SK-N-DZ (cell line): ENCODE measurements at regions not wholly inside any gene's neighbourhood (a gene's known extent, or its start where the extent isn't known, plus 50 kb on each side); places are given as distances from the start of the nearest gene placed in this dataset.

Experiments used
- DNase-seq: peaks from one replicate; pipeline ENCODE4 v3.0.0-alpha.2; 2015; ENCODE audit warnings: low spot score

GRCh38 chr10:55378196-55378595 lies 577.2 kb upstream of the PCDH15 start:
- no peak for DNase-seq

DNA sequence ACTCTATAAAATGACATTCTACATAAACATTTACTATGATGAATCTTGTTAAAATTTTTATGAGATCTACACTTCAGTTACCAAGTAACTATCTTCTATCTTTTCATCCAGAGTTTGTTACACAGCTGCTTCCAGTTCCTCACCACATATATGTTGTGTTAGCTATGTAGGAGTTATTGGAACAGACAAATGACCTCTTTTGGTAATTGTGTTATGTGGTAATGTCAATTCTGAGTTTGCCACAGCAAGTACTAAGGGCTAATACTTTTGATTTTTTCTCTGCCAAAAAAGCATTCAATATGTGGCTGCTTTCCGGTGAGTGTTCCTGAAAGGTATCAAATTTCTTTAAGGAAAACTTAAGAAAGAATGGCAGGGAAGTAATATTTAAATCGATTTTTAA lies 573.9 kb upstream of the PCDH15 start:
- DNase-seq, result peak; percentile 13

- DNase-seq, result no peak
Observed at GRCh38 chr10:55374060-55374459, 573.0 kb upstream of the PCDH15 start.

- DNase-seq, result peak; percentile 75
Observed at GRCh38 chr10:55369670-55370420, 568.8 kb upstream of the PCDH15 start.

GRCh38 chr10:55368467-55368866 lies 567.4 kb upstream of the PCDH15 start:
- no peak for DNase-seq

GRCh38 chr10:55367555-55367954 lies 566.5 kb upstream of the PCDH15 start:
- no peak for DNase-seq

- no peak for DNase-seq
Observed at GRCh38 chr10:55358539-55358938, 557.5 kb upstream of the PCDH15 start.

DNA sequence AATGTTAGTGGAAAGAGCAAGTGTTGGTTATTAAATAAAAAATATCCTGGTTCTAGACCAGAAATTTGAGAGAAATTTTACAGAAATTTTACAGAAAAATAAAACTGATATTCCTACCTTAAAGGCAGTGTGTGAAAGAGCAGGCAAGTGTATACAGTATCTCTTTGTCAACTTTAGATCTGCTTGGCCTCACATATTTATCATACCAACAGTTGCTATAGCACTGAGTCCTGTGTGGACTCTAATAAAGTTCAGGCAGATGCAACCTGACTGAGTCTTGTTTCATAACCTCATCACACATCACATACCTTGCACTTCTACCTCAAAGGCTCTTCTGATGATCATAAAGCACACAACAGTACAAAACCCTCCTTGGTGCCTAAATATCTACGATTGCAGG lies 552.4 kb upstream of the PCDH15 start:
- no peak for DNase-seq

GRCh38 chr10:55351431-55351830 lies 550.4 kb upstream of the PCDH15 start:
- no peak for DNase-seq

DNA sequence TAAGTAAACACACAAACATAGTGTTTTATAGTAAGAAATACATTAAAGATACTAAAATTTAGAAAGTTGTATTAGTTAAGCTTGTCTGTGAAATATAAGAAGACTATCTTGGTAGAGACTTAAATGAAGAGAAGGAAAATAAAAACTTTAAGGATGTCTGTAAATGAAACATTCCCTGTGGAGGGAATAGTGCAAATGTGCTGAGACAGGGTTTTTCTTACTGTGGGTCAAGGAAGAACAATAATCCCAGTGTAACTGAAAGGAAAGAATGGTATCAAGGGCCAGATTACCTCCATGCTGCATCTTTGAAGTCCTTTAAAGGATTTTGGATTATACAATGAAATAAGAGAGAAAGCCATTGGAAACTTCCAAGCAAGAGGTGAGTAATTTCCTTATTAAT lies 547.5 kb upstream of the PCDH15 start:
- no peak for DNase-seq

GRCh38 chr10:55330486-55330885 lies 529.5 kb upstream of the PCDH15 start:
- DNase-seq, result no peak

- DNase-seq, result no peak
Observed at GRCh38 chr10:55329796-55330195, 528.8 kb upstream of the PCDH15 start.

- DNase-seq, result no peak
Observed at GRCh38 chr10:55320187-55320700, 519.2 kb upstream of the PCDH15 start.

GRCh38 chr10:55311848-55312635 lies 511.0 kb upstream of the PCDH15 start:
- DNase-seq, result no peak

GRCh38 chr10:55310143-55310542 lies 509.1 kb upstream of the PCDH15 start:
- DNase-seq, result no peak

- no peak for DNase-seq
Observed at GRCh38 chr10:55305285-55305684, 504.3 kb upstream of the PCDH15 start.

DNA sequence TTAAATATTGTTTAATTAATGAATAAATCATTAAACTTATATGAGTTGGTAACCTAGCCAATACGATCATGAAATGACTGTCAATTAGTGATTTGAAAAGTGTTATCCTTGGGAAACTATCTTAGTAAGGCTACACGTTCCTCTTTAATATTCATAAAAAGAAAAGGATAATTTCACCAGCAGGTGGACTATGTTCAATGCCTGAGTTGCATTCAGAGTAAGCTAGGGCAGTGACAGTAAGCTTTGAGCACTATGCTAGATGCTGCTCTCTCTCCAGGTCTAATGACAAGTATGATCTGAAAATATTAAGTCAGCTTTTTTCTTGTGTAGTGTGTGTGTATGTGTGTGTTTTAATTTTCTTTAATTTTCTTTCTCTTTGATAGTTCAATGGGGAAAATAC lies 486.3 kb upstream of the PCDH15 start:
- DNase-seq, result no peak

- no peak for DNase-seq
Observed at GRCh38 chr10:55283031-55283430, 482.0 kb upstream of the PCDH15 start.

DNA sequence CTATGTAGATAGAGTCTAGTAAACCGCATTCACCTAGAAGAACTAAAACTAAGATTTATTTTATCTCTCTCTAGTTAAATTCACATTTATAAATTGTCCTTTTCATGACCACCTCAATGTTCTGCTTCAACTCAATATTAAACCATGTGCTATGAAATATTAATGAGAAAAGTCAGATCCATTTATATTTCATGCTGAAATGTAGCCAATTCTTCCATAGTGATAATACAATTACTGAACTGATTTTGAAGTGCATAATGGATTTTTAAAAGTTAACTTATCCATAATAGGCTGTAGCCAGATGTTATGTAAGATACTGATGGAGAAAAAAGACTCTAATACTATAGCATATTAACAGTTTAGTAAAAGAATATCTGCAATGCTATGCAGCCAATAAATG lies 479.7 kb upstream of the PCDH15 start:
- DNase-seq, result no peak

DNA sequence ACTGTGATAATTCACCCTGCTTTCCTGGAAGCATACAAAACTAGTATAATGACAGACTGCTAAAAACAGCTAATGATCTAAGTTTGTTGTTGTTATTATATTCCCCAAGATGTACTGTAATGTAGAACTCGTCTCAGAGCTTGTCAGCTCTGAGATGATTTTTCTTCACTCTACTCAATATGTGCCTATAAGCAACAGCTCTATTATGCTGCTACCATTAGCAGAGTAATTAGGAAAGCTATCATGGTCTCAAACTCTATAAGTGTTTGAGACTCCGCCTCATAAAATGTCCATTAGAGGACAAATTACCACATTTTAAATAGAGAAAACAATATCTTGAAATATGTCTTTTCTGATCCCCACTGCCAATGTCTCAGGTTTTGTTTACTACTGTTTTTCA lies 476.5 kb upstream of the PCDH15 start:
- no peak for DNase-seq

DNA sequence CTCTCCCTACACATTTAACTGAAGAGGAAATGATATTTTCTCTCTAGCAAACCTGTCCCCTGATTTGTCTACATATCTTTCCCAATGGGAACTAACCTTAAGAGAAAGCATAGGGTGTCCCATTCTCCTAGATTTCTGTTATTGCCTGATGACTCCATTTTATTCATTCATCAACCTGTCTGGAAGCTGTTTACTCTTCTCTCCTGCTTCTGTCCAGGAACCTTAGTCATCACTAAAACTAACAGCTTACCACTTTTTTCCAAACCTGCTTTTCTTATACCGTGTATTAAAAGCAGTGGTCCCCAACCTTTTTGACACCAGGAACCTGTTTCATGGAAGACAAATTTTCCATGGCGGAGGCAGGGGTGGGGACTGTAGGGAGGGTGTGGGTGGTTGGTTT lies 473.3 kb upstream of the PCDH15 start:
- no peak for DNase-seq

GRCh38 chr10:55273946-55274345 lies 472.9 kb upstream of the PCDH15 start:
- DNase-seq, result no peak

DNA sequence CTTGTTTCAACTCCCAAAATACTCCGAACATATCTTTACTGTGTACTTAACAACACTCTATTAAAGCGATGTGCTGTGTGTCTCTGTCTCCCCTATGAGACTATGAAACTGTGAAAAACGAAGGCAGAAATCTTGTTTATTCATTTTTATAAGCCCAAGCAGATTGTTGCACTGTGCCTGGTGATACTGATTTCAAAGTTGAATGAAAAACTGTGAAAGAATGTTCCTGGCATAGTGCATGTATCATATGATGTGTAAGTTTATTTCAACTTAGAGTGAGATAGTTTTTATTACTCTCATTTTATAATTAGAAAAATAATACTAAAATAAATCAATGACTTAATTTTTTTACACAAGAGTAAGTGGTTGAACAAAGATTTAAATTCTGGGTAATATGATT lies 471.9 kb upstream of the PCDH15 start:
- no peak for DNase-seq
